ENCODE measurements at regions not wholly inside any gene's neighbourhood (a gene's known extent, or its start where the extent isn't known, plus 50 kb on each side); places are given as distances from the start of the nearest gene placed in this dataset.

GRCh38 chr2:228860601-228861285 lies 410.3 kb downstream of the PID1 start:
- H3K36me3 ChIP-seq (ENCODE audit: control insufficient read depth in 2 of 2, extremely low read depth in 1 of 2, insufficient read depth in 2 of 2, low read length in 2 of 2), result no peaks in the 10 kb centered on the region
- no peak overlapping the region for H2AFZ ChIP-seq (ENCODE audit: low read depth, low read length)
- FAIRE-seq, result no peak
- no peaks in the 10 kb centered on the region for H3K27me3 ChIP-seq (ENCODE audit: control insufficient read depth in 2 of 2, insufficient read depth in 2 of 2, low read length in 2 of 2)
- no peak overlapping the region for H3K4me3 ChIP-seq (replicated peaks in 1 of 3; ENCODE audit: insufficient read depth in 1 of 3, low read depth in 1 of 3, low read length in 3 of 3)
- no peak overlapping the region for H3K4me2 ChIP-seq (ENCODE audit: insufficient read depth, low read length)
- peaks cover 4% of the 10 kb centered on the region for H3K9me3 ChIP-seq (replicated peaks; ENCODE audit: control insufficient read depth, insufficient read depth, low read length)
- CTCF ChIA-PET, result no interaction called here
- intact Hi-C loops (cut with micrococcal nuclease) (no loop called here), dilution Hi-C loops (cut with MboI; ENCODE audit: extremely low pct_ligation_motif_present, low sequenced_read_pairs) (no loop called here)
- no peak for DNase-seq (ENCODE audit: low read depth, low spot score)
- no peak overlapping the region for H3K9ac ChIP-seq (replicated peaks; ENCODE audit: extremely low read depth, insufficient read depth, low read length)
- POLR2A ChIA-PET, result no interaction called here
- no TSS peak for BruUV-seq (replicated peaks)
- no peaks in the 10 kb centered on the region for H4K20me1 ChIP-seq (replicated peaks; ENCODE audit: control insufficient read depth, extremely low read depth, insufficient read depth, low read length)
- no peak overlapping the region for H3K27ac ChIP-seq (ENCODE audit: insufficient read depth, low read depth, low read length)
- no peaks in the 10 kb centered on the region for H3K4me1 ChIP-seq (ENCODE audit: control insufficient read depth, extremely low read depth, insufficient read depth, low read length)
- TF ChIP-seq FOS (IDR thresholded peaks at IDR 0.05; ENCODE audit: borderline replicate concordance, insufficient read depth, low read length), result no peak
- TF ChIP-seq JUN (IDR thresholded peaks at IDR 0.05; ENCODE audit: borderline replicate concordance, insufficient read depth, insufficient read length, low read depth), result no peak
- TF ChIP-seq POLR2A (IDR thresholded peaks at IDR 0.05; ENCODE audit: low read depth, low read length), result no peak
- no peak for TF ChIP-seq GATA2 (IDR thresholded peaks at IDR 0.05; ENCODE audit: insufficient read depth, insufficient read length, low read depth, low read length)
- TF ChIP-seq EZH2 (IDR thresholded peaks at IDR 0.05; ENCODE audit: borderline replicate concordance, low read depth, low read length, severe bottlenecking), result no peak
- TF ChIP-seq MAX (IDR thresholded peaks at IDR 0.05; ENCODE audit: insufficient read depth, insufficient read length), result no peak
- H3K9me1 ChIP-seq (replicated peaks; ENCODE audit: control insufficient read depth, extremely low read depth, insufficient read depth, low read length), result no peaks in the 10 kb centered on the region
- no peaks in the 10 kb centered on the region for H3K79me2 ChIP-seq (ENCODE audit: control insufficient read depth, insufficient read depth, low read length)

GRCh38 chr2:228853151-228853550 lies 417.9 kb downstream of the PID1 start:
- ChIA-PET CTCF (no interaction called here), POLR2A (no interaction called here)
- H3K4me3 ChIP-seq (replicated peaks in 1 of 3; ENCODE audit: insufficient read depth in 1 of 3, low read depth in 1 of 3, low read length in 3 of 3), result no peak overlapping the region
- intact Hi-C loops (cut with micrococcal nuclease) (no loop called here), dilution Hi-C loops (cut with MboI; ENCODE audit: extremely low pct_ligation_motif_present, low sequenced_read_pairs) (no loop called here)
- H3K4me2 ChIP-seq (ENCODE audit: insufficient read depth, low read length), result no peak overlapping the region
- DNase-seq (ENCODE audit: low read depth, low spot score) (no peak), FAIRE-seq (no peak)
- no peak overlapping the region for H2AFZ ChIP-seq (ENCODE audit: low read depth, low read length)
- no peaks in the 10 kb centered on the region for H4K20me1 ChIP-seq (replicated peaks; ENCODE audit: control insufficient read depth, extremely low read depth, insufficient read depth, low read length)
- no peaks in the 10 kb centered on the region for H3K79me2 ChIP-seq (ENCODE audit: control insufficient read depth, insufficient read depth, low read length)
- no TSS peak for BruUV-seq (replicated peaks)
- no peak for TF ChIP-seq FOS (IDR thresholded peaks at IDR 0.05; ENCODE audit: borderline replicate concordance, insufficient read depth, low read length)
- no peak for TF ChIP-seq GATA2 (IDR thresholded peaks at IDR 0.05; ENCODE audit: insufficient read depth, insufficient read length, low read depth, low read length)
- TF ChIP-seq MYC (IDR thresholded peaks at IDR 0.05; ENCODE audit: low read depth, low read length), result no peak
- TF ChIP-seq CTCF (IDR thresholded peaks at IDR 0.05; ENCODE audit: extremely low read depth in 1 of 2, insufficient read depth in 1 of 2, low read depth in 1 of 2, low read length in 2 of 2), result no peak
- no peak for TF ChIP-seq JUN (IDR thresholded peaks at IDR 0.05; ENCODE audit: borderline replicate concordance, insufficient read depth, insufficient read length, low read depth)
- no peak for TF ChIP-seq POLR2AphosphoS5 (IDR thresholded peaks at IDR 0.05; ENCODE audit: insufficient read depth, low read depth, low read length)
- TF ChIP-seq MAX (IDR thresholded peaks at IDR 0.05; ENCODE audit: insufficient read depth, insufficient read length), result no peak
- no peak for TF ChIP-seq POLR2A (IDR thresholded peaks at IDR 0.05; ENCODE audit: low read depth, low read length)
- TF ChIP-seq EZH2 (IDR thresholded peaks at IDR 0.05; ENCODE audit: borderline replicate concordance, low read depth, low read length, severe bottlenecking), result no peak
- H3K36me3 ChIP-seq (ENCODE audit: control insufficient read depth in 2 of 2, extremely low read depth in 1 of 2, insufficient read depth in 2 of 2, low read length in 2 of 2), result no peaks in the 10 kb centered on the region
- H3K27ac ChIP-seq (ENCODE audit: insufficient read depth, low read depth, low read length), result no peak overlapping the region
- H3K4me1 ChIP-seq (ENCODE audit: control insufficient read depth, extremely low read depth, insufficient read depth, low read length), result no peaks in the 10 kb centered on the region
- peaks cover 4% of the 10 kb centered on the region for H3K9me3 ChIP-seq (replicated peaks; ENCODE audit: control insufficient read depth, insufficient read depth, low read length)
- no peak overlapping the region for H3K9ac ChIP-seq (replicated peaks; ENCODE audit: extremely low read depth, insufficient read depth, low read length)
- H3K27me3 ChIP-seq (ENCODE audit: control insufficient read depth in 2 of 2, insufficient read depth in 2 of 2, low read length in 2 of 2), result no peaks in the 10 kb centered on the region
- H3K9me1 ChIP-seq (replicated peaks; ENCODE audit: control insufficient read depth, extremely low read depth, insufficient read depth, low read length), result no peaks in the 10 kb centered on the region

Measured in endothelial cell of umbilical vein (primary cell).